Right cardiac atrium (tissue), 5 donors: ENCODE measurements at regions not wholly inside any gene's neighbourhood (a gene's known extent, or its start where the extent isn't known, plus 50 kb on each side); places are given as distances from the start of the nearest gene placed in this dataset.

Experiments
- ATAC-seq, 2 donors: fragments of 200-7000 bp; cut with Tn5 transposase; one replicate each; pipeline versions ENCODE4 v1.8.0 to v1.9.1; 2020; ENCODE audit warnings: moderate library complexity in 2 of 2, mild to moderate bottlenecking in 1 of 2
- DNase-seq, 3 donors: peaks; one replicate each; pipeline ENCODE4 v3.0.0-alpha.2; 2020
- H3K27ac ChIP-seq: one replicate; pipeline ENCODE4 v1.5.1; 2013; ENCODE audit warnings: mild to moderate bottlenecking, low read length, control low read depth, moderate library complexity
- H3K27me3 ChIP-seq: one replicate; pipeline ENCODE4 v1.6.1; 2013; ENCODE audit not compliant: control insufficient read depth, insufficient read depth
- H3K4me1 ChIP-seq: one replicate; pipeline ENCODE4 v1.6.1; 2013; ENCODE audit warnings: low read length; ENCODE audit not compliant: control insufficient read depth, insufficient read depth
- H3K4me3 ChIP-seq: one replicate; pipeline ENCODE4 v1.5.1; 2013; ENCODE audit warnings: low read length, control low read depth
- H3K9me3 ChIP-seq: one replicate; pipeline ENCODE4 v1.6.1; 2013; ENCODE audit warnings: low read length; ENCODE audit not compliant: control insufficient read depth
- WGBS: extraction: QIAGEN DNeasy Blood & Tissue Kit; methylation state at CpG from one replicate; pipeline ENCODE4 v1.1.7; 2013; 5-methylcytosine and 5-hydroxymethylcytosine counted together
- intact Hi-C, 4 donors: fragments of 100-400 bp; cut with DNase I; formaldehyde crosslinking; loops; one replicate each; pipeline versions ENCODE4 v1.11.0 to v1.14.0; 2022 to 2023
- donor health status: healthy with polysubstance abuse.
- donor health status: DM: no; HTN: yes; CAD: no.
- donor health status: DM: no; HTN: no; CAD: no.
- donor health status: DM: no; HTN: yes; CAD: no; lungs with severe emphysema.
- donor health status: DM: yes; HTN: yes; CAD: no.

- Histone ChIP-seq H3K27ac (no peak overlapping the region), H3K27me3 (no peaks in the 10 kb centered on the region), H3K4me3 (no peak overlapping the region), H3K9me3 (no peaks in the 10 kb centered on the region), H3K4me1 (no peaks in the 10 kb centered on the region)
- DNase-seq (no peak), ATAC-seq (no peak)
- intact Hi-C loops = no loop called here
Measured at GRCh38 chr7:46990761-46991160, 591.1 kb downstream of the TNS3 start.

GRCh38 chr7:46989247-46989646 is 592.7 kb downstream of the TNS3 start:
- no peak for DNase-seq
- Histone ChIP-seq H3K27ac (no peak overlapping the region), H3K9me3 (no peaks in the 10 kb centered on the region), H3K27me3 (no peaks in the 10 kb centered on the region), H3K4me3 (no peak overlapping the region), H3K4me1 (no peaks in the 10 kb centered on the region)
- ATAC-seq = no peak
- intact Hi-C loops = no loop called here

- H3K4me3 ChIP-seq = no peak overlapping the region
- intact Hi-C loops = no loop called here
- no peaks in the 10 kb centered on the region for H3K9me3 ChIP-seq
- DNase-seq (no peak), ATAC-seq (no peak)
- no peaks in the 10 kb centered on the region for H3K4me1 ChIP-seq
- no peaks in the 10 kb centered on the region for H3K27me3 ChIP-seq
- no peak overlapping the region for H3K27ac ChIP-seq
- 96% methylated on average over 8 of the region's 8 CpGs for WGBS
Measured at GRCh38 chr7:46982928-46983327, 599.0 kb downstream of the TNS3 start.

- WGBS = 45% methylated on average over 1 of the region's 1 CpG
- DNase-seq (no peak), ATAC-seq (peak; percentile 51 to 73)
- Histone ChIP-seq H3K9me3 (no peaks in the 10 kb centered on the region), H3K27ac (no peak overlapping the region), H3K4me3 (no peak overlapping the region), H3K4me1 (no peaks in the 10 kb centered on the region), H3K27me3 (no peaks in the 10 kb centered on the region)
- intact Hi-C loops = no loop called here
Measured at GRCh38 chr7:46979439-46979838, 602.5 kb downstream of the TNS3 start.

- Histone ChIP-seq H3K4me1 (no peaks in the 10 kb centered on the region), H3K4me3 (no peak overlapping the region), H3K27ac (no peak overlapping the region), H3K27me3 (no peaks in the 10 kb centered on the region), H3K9me3 (no peaks in the 10 kb centered on the region)
- WGBS = 82% methylated on average over 2 of the region's 2 CpGs
- ATAC-seq (no peak), DNase-seq (no peak)
- intact Hi-C loops = no loop called here
Measured at GRCh38 chr7:46975493-46975892, 606.4 kb downstream of the TNS3 start.

GRCh38 chr7:46972205-46972604 is 609.7 kb downstream of the TNS3 start:
- Histone ChIP-seq H3K27ac (no peak overlapping the region), H3K27me3 (no peaks in the 10 kb centered on the region), H3K9me3 (no peaks in the 10 kb centered on the region), H3K4me1 (no peaks in the 10 kb centered on the region), H3K4me3 (no peak overlapping the region)
- no peak for DNase-seq
- intact Hi-C loops = no loop called here
- ATAC-seq = no peak
- WGBS = 86% methylated on average over 3 of the region's 3 CpGs

GRCh38 chr7:46970476-46970875 is 611.4 kb downstream of the TNS3 start:
- ATAC-seq = no peak
- no peaks in the 10 kb centered on the region for H3K9me3 ChIP-seq
- no peak overlapping the region for H3K27ac ChIP-seq
- H3K27me3 ChIP-seq = no peaks in the 10 kb centered on the region
- 97% methylated on average over 1 of the region's 1 CpG for WGBS
- H3K4me3 ChIP-seq = no peak overlapping the region
- H3K4me1 ChIP-seq = no peaks in the 10 kb centered on the region
- intact Hi-C loops = no loop called here
- no peak for DNase-seq

- 88% methylated on average over 5 of the region's 5 CpGs for WGBS
Measured at GRCh38 chr7:46970131-46970430, 611.8 kb downstream of the TNS3 start.

GRCh38 chr7:46969303-46970130 is 612.4 kb downstream of the TNS3 start:
- no peaks in the 10 kb centered on the region for H3K4me1 ChIP-seq
- no peak overlapping the region for H3K4me3 ChIP-seq
- 90% methylated on average over 12 of the region's 12 CpGs for WGBS
- no peak overlapping the region for H3K27ac ChIP-seq
- no peak for ATAC-seq
- intact Hi-C loops = no loop called here
- H3K9me3 ChIP-seq = no peaks in the 10 kb centered on the region
- DNase-seq = no peak
- H3K27me3 ChIP-seq = no peaks in the 10 kb centered on the region

More at GRCh38 chr7:46970131-46970430, 611.8 kb downstream of the TNS3 start:
- no peaks in the 10 kb centered on the region for H3K27me3 ChIP-seq
- DNase-seq (no peak), ATAC-seq (no peak)
- intact Hi-C loops = no loop called here
- H3K27ac ChIP-seq = no peak overlapping the region
- H3K9me3 ChIP-seq = no peaks in the 10 kb centered on the region
- H3K4me1 ChIP-seq = no peaks in the 10 kb centered on the region
- no peak overlapping the region for H3K4me3 ChIP-seq

- intact Hi-C loops = no loop called here
- no peak for ATAC-seq
- 95% methylated on average over 1 of the region's 1 CpG for WGBS
Measured at GRCh38 chr7:46968003-46968402, 613.9 kb downstream of the TNS3 start.

GRCh38 chr7:46963719-46964118 is 618.2 kb downstream of the TNS3 start:
- intact Hi-C loops = no loop called here
- no peak overlapping the region for H3K4me3 ChIP-seq
- H3K27me3 ChIP-seq = no peaks in the 10 kb centered on the region
- H3K27ac ChIP-seq = no peak overlapping the region
- no peaks in the 10 kb centered on the region for H3K4me1 ChIP-seq
- DNase-seq (no peak), ATAC-seq (no peak)
- H3K9me3 ChIP-seq = peaks cover 1% of the 10 kb centered on the region

More at GRCh38 chr7:46968003-46968402, 613.9 kb downstream of the TNS3 start:
- no peak overlapping the region for H3K27ac ChIP-seq
- H3K4me3 ChIP-seq = no peak overlapping the region
- DNase-seq = no peak
- H3K27me3 ChIP-seq = no peaks in the 10 kb centered on the region
- H3K4me1 ChIP-seq = no peaks in the 10 kb centered on the region
- no peaks in the 10 kb centered on the region for H3K9me3 ChIP-seq

- Histone ChIP-seq H3K27ac (no peak overlapping the region), H3K4me3 (no peak overlapping the region), H3K9me3 (peaks cover 1% of the 10 kb centered on the region), H3K27me3 (no peaks in the 10 kb centered on the region), H3K4me1 (no peaks in the 10 kb centered on the region)
- no peak for DNase-seq
- WGBS = 56% methylated on average over 3 of the region's 3 CpGs
- peak in 1 of 2 donors; percentile 51 for ATAC-seq
- intact Hi-C loops = no loop called here
Measured at GRCh38 chr7:46960970-46961369, 620.9 kb downstream of the TNS3 start.
